Spleen (tissue), 11 donors: ENCODE measurements at regions not wholly inside any gene's neighbourhood (a gene's known extent, or its start where the extent isn't known, plus 50 kb on each side); places are given as distances from the start of the nearest gene placed in this dataset.
A peak's percentile ranks its signal among the peaks of the same experiment; 100 is the strongest.

ENCODE experiments used
- DNase-seq: peaks from one replicate; pipeline ENCODE4 v3.0.0-alpha.2; 2020
- H3K27ac ChIP-seq, 8 donors: fragments of 200-600 bp; sonication (generic) in 7 of 8; 1 replicate in 4 of 8; 2 replicates in 4 of 8; pipeline versions ENCODE4 v1.5.0 to v1.8.0; 2016 to 2021; ENCODE audit warnings: inconsistent platforms in 4 of 8, mild to moderate bottlenecking in 4 of 8, moderate library complexity in 1 of 8
- H3K27me3 ChIP-seq, 7 donors: fragments of 200-600 bp; sonication (generic) in 6 of 7; replicated peaks in 1 of 7; 1 replicate in 4 of 7; 2 replicates in 3 of 7; pipeline versions ENCODE4 v1.5.0 to v1.8.0; 2016 to 2021; ENCODE audit warnings: inconsistent platforms in 3 of 7, mild to moderate bottlenecking in 1 of 7
- H3K36me3 ChIP-seq, 6 donors: fragments of 200-600 bp; sonication (generic) in 5 of 6; 1 replicate in 4 of 6; 2 replicates in 2 of 6; pipeline versions ENCODE4 v1.5.0 to v1.8.0; 2016 to 2021; ENCODE audit warnings: inconsistent platforms in 2 of 6
- H3K4me1 ChIP-seq, 6 donors: fragments of 200-600 bp; sonication (generic) in 5 of 6; 1 replicate in 3 of 6; 2 replicates in 3 of 6; pipeline versions ENCODE4 v1.5.0 to v1.8.0; 2016 to 2021; ENCODE audit warnings: inconsistent platforms in 3 of 6
- H3K4me3 ChIP-seq, 8 donors: fragments of 200-600 bp; sonication (generic) in 7 of 8; 1 replicate in 4 of 8; 2 replicates in 4 of 8; pipeline versions ENCODE4 v1.5.0 to v1.8.0; 2016 to 2021; ENCODE audit warnings: inconsistent platforms in 4 of 8, mild to moderate bottlenecking in 4 of 8, moderate library complexity in 2 of 8
- H3K9me3 ChIP-seq, 8 donors: fragments of 200-600 bp; sonication (generic) in 7 of 8; 1 replicate in 4 of 8; 2 replicates in 4 of 8; pipeline versions ENCODE4 v1.5.0 to v1.8.0; 2016 to 2021; ENCODE audit warnings: inconsistent platforms in 4 of 8
- CTCF ChIP-seq, 11 experiments: fragments of 200-600 bp in 7 of 11; fragments of 450-650 bp in 4 of 11; sonication (generic) in 4 of 11; IDR thresholded peaks in 8 of 11; conservative IDR thresholded peaks in 3 of 11; 1 replicate in 7 of 11; 2 replicates in 4 of 11; pipeline versions ENCODE4 v1.4.0 to v1.8.0; 2016 to 2021; ENCODE audit warnings: antibody characterized with exemption in 11 of 11, inconsistent platforms in 4 of 11, mild to moderate bottlenecking in 1 of 11
- POLR2A ChIP-seq, 3 donors: fragments of 450-650 bp; IDR thresholded peaks; one replicate each; pipeline ENCODE4 v1.5.1; 2017; ENCODE audit warnings: antibody characterized with exemption in 3 of 3, mild to moderate bottlenecking in 1 of 3
- POLR2AphosphoS5 ChIP-seq, 3 donors: sonication (generic); formaldehyde crosslinking; IDR thresholded peaks; one replicate each; pipeline ENCODE4 v1.5.1; 2017; ENCODE audit warnings: antibody characterized with exemption in 3 of 3
- WGBS, 5 donors: extraction: QIAGEN DNeasy Blood & Tissue Kit in 3 of 5; methylation state at CpG; one replicate each; pipeline versions ENCODE4 v1.1.5 to v1.1.7; 2013 to 2018; 5-methylcytosine and 5-hydroxymethylcytosine counted together
- intact Hi-C: fragments of 100-400 bp; cut with DNase I; formaldehyde crosslinking; loops from one replicate; pipeline ENCODE4 v1.15.0; 2023; ENCODE audit warnings: low total_unique reads
- donor health status: healthy with polysubstance abuse.
- donor health status: DM: no; HTN: no; CAD: no; lungs with moderate emphysema.
- donor health status: DM: no; HTN: no; CAD: no.
- donor health status: Bipolar disorder and iron deficiency.
- donor health status: healthy.
- donor health status: DM: no; HTN: no; CAD: no.
- donor health status: DM: yes; HTN: yes; CAD: no.

DNA sequence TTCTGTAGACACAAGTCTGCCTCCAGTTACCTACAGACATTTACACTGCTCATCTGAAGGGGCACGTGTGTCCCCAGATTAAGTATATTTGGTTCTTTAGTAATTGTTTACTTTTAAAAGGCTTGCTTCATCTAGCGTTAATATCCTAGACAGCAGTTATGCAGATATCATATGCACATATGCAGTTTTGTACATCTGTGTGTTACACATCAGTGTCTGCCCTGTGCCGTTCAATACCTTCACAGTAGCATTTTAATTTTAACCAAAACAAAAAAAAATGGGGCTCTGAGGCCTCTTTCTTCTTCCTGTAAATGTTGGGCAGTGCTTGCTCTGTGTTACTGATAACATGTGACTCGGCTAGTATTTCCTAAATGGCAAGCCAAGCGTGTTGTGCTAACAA, 331.4 kb upstream of the MGMT start:
- TF ChIP-seq POLR2AphosphoS5 (IDR thresholded peaks at IDR 0.05) (no peak), CTCF (IDR thresholded peaks at IDR 0.05 in 8 of 11, conservative IDR thresholded peaks at IDR 0.05 in 3 of 11) (no peak)
- no peaks in the 10 kb centered on the region for H3K36me3 ChIP-seq
- no peaks in the 10 kb centered on the region for H3K9me3 ChIP-seq
- 55 to 76% (median 63%) methylated on average over 5 of the region's 5 CpGs for whole genome bisulfite sequencing, 5 donors
- no peak overlapping the region for H3K4me3 ChIP-seq
- DNase-seq, result no peak
- peaks cover 0 to 3% (median 0%) of the 10 kb centered on the region in 6 donors for H3K4me1 ChIP-seq
- intact Hi-C loops, result no loop called here
- H3K27ac ChIP-seq, result no peak overlapping the region
- H3K27me3 ChIP-seq, result no peaks in the 10 kb centered on the region

DNA sequence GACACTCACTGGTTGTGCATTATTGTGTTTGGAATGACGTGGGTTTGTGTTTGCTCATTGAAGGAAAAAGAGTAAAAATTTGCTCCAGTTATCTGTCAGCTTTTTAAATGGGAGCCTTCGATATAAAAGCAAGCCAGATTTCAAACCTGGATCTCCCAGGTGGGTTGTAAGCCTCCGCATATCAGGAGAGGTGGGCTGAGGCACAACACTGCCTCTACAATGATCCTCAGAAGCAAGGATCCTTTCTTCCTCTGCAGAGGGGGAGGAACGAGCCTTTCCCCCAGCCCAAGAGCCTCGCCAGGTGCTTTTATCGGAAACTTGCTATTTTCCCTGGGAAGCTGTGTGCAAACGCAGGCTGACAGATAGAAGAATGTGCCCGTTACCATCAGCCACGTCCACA, 331.0 kb upstream of the MGMT start:
- H3K9me3 ChIP-seq, result no peaks in the 10 kb centered on the region
- 81 to 94% (median 86%) methylated on average over 8 to 9 of the region's 9 CpGs for WGBS, 5 donors
- H3K27ac ChIP-seq, result no peak overlapping the region
- H3K4me1 ChIP-seq, result peaks cover 0 to 7% (median 2%) of the 10 kb centered on the region in 6 donors
- H3K27me3 ChIP-seq, result no peaks in the 10 kb centered on the region
- no peak for DNase-seq
- intact Hi-C loops, result no loop called here
- TF ChIP-seq POLR2A (IDR thresholded peaks at IDR 0.05) (no peak), POLR2AphosphoS5 (IDR thresholded peaks at IDR 0.05) (no peak), CTCF (IDR thresholded peaks at IDR 0.05 in 8 of 11, conservative IDR thresholded peaks at IDR 0.05 in 3 of 11) (no peak)
- H3K36me3 ChIP-seq, result no peaks in the 10 kb centered on the region
- H3K4me3 ChIP-seq, result no peak overlapping the region

GRCh38 chr10:129136951-129137350, 330.1 kb upstream of the MGMT start:
- intact Hi-C loops, result no loop called here
- H3K4me1 ChIP-seq, result peaks cover 0 to 10% (median 3%) of the 10 kb centered on the region in 6 donors
- H3K4me3 ChIP-seq, result no peak overlapping the region
- WGBS, 5 donors, result 89 to 96% (median 94%) methylated on average over 18 to 19 of the region's 19 CpGs
- H3K36me3 ChIP-seq, result no peaks in the 10 kb centered on the region
- no peak overlapping the region for H3K27ac ChIP-seq
- no peak for DNase-seq
- H3K9me3 ChIP-seq, result no peaks in the 10 kb centered on the region
- H3K27me3 ChIP-seq, result no peaks in the 10 kb centered on the region
- TF ChIP-seq POLR2AphosphoS5 (IDR thresholded peaks at IDR 0.05), result no peak
- TF ChIP-seq POLR2A (IDR thresholded peaks at IDR 0.05), result no peak
- no peak for TF ChIP-seq CTCF (IDR thresholded peaks at IDR 0.05 in 8 of 11, conservative IDR thresholded peaks at IDR 0.05 in 3 of 11)

DNA sequence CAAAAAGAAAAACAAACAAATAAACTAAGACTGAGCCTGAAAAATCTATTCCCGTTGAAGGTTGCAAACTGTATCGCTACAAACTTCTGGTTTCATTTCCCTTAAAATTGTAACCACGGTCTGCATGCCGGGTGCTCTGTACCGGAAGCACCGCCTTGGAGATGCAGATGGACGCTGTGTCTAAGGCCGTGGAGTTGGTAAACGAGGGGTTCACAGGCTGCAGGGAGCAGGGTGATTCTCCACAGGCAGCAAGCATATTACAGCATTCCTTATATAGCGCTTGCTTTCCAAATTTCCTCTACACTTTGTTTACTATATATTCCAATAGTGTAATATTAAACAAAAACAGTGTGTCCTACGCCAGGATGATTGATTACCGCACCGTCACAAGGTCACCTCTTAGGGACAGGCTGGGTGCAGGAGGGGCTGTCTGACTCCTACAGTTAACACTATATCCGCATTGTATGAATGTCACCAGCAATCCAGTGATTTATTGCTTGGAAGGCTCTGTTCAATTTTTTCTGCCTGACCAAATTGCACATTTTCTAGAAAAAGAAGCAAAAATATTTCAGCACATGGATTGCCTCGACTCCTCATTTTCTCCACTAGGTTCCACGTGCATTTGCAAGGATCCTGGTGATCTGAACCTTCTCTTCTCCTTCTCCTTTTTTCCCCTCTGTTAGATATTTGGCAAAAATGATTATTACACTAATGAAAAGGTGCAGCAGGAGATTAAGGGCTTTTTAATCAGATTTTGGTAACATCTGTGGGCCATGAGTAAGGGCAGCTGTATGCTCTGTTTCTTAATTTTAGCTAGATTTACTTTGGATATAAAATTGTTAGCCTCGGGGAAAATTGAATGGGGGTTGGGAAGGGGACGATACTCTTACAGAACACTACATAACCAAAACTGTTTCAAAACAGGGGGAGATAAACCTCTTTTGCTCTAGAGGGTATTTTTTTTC, 325.8 kb upstream of the MGMT start:
- TF ChIP-seq POLR2A (IDR thresholded peaks at IDR 0.05) (no peak), POLR2AphosphoS5 (IDR thresholded peaks at IDR 0.05) (no peak), CTCF (IDR thresholded peaks at IDR 0.05 in 8 of 11, conservative IDR thresholded peaks at IDR 0.05 in 3 of 11) (no peak)
- WGBS, 5 donors, result 24 to 31% (median 29%) methylated on average over 18 of the region's 18 CpGs
- intact Hi-C loops, result no loop called here
- Histone ChIP-seq H3K4me3 (peak overlapping the region in 1 of 8 donors; percentile 35), H3K27me3 (no peaks in the 10 kb centered on the region), H3K9me3 (no peaks in the 10 kb centered on the region), H3K27ac (no peak overlapping the region), H3K36me3 (no peaks in the 10 kb centered on the region), H3K4me1 (peaks cover 0 to 10% (median 3%) of the 10 kb centered on the region in 6 donors)
- DNase-seq, result no peak
